OCI-LY7 (cell line): ENCODE measurements at regions not wholly inside any gene's neighbourhood (a gene's known extent, or its start where the extent isn't known, plus 50 kb on each side); places are given as distances from the start of the nearest gene placed in this dataset.

ENCODE experiments used
- EZH2phosphoT487 ChIP-seq: fragments of 200-600 bp; sonication (generic); IDR thresholded peaks from 2 replicates; pipeline ENCODE4 v1.6.1; 2018; ENCODE audit warnings: low read depth, borderline replicate concordance, mild to moderate bottlenecking, mixed run types, antibody characterized with exemption, low read length, moderate library complexity, mixed read lengths
- TF ChIP-seq, protein P1 (sequence below): fragments of 200-600 bp; sonication (generic); conservative IDR thresholded peaks from 2 replicates; pipeline ENCODE4 v1.5.1; 2014; ENCODE audit warnings: mild to moderate bottlenecking, antibody characterized with exemption, low read length, moderate library complexity, mixed read lengths

GRCh38 chr2:16227811-16228462, 287.6 kb downstream of the MYCN start:
- no peak for TF ChIP-seq EZH2phosphoT487
- TF ChIP-seq, protein P1, sequence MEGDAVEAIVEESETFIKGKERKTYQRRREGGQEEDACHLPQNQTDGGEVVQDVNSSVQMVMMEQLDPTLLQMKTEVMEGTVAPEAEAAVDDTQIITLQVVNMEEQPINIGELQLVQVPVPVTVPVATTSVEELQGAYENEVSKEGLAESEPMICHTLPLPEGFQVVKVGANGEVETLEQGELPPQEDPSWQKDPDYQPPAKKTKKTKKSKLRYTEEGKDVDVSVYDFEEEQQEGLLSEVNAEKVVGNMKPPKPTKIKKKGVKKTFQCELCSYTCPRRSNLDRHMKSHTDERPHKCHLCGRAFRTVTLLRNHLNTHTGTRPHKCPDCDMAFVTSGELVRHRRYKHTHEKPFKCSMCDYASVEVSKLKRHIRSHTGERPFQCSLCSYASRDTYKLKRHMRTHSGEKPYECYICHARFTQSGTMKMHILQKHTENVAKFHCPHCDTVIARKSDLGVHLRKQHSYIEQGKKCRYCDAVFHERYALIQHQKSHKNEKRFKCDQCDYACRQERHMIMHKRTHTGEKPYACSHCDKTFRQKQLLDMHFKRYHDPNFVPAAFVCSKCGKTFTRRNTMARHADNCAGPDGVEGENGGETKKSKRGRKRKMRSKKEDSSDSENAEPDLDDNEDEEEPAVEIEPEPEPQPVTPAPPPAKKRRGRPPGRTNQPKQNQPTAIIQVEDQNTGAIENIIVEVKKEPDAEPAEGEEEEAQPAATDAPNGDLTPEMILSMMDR, result no peak
